HepG2 (cell line): ENCODE measurements at regions not wholly inside any gene's neighbourhood (a gene's known extent, or its start where the extent isn't known, plus 50 kb on each side); places are given as distances from the start of the nearest gene placed in this dataset.

Source experiments
- ATAC-seq: fragments of 200-7000 bp; cut with Tn5 transposase; 3 replicates; pipeline ENCODE4 v1.9.1; 2020; ENCODE audit warnings: mild to moderate bottlenecking, moderate library complexity
- BruUV-seq: library from RNA; stranded (reverse); fragments of 400-500 nt; replicated peaks from 2 replicates; lab custom pipeline; 2021; lab: Mats Ljungman, UMichigan
- CTCF ChIA-PET: fragments of 300-600 bp; formaldehyde crosslinking; extraction: SDS; loops from one replicate; lab custom pipeline; 2021; ENCODE audit warnings: low total read pairs, inconsistent platforms, low intra/inter-chr PET ratio; lab: Yijun Ruan, JAX
- POLR2A ChIA-PET: fragments of 350-600 bp; sonication (Branson Sonifier 250); formaldehyde crosslinking; loops from one replicate; lab custom pipeline; 2020; ENCODE audit warnings: antibody characterized with exemption, inconsistent platforms; lab: Yijun Ruan, JAX
- DNase-seq: peaks from one replicate; pipeline ENCODE4 v3.0.0-alpha.2; 2015; ENCODE audit warnings: low spot score
- FAIRE-seq: peaks from 3 replicates; lab custom pipeline; 2011; peaks lifted over from hg19 to GRCh38; lab: Jason Lieb, UNC
- H2AFZ ChIP-seq: one replicate; pipeline ENCODE4 v1.6.1; 2011; ENCODE audit warnings: low read length, inconsistent platforms
- H3K27ac ChIP-seq: fragments of 300-600 bp; 3 replicates; pipeline ENCODE4 v1.8.0; 2011; ENCODE audit warnings: mixed run types, mild to moderate bottlenecking, mixed read lengths, low read length, inconsistent platforms; ENCODE audit not compliant: insufficient read depth; ENCODE audit errors: extremely low read length
- H3K27me3 ChIP-seq, 2 experiments: fragments of 200-600 bp in 1 of 2; 2 replicates in 1 of 2; 3 replicates in 1 of 2; pipeline versions ENCODE4 v1.6.0 to v1.8.0; 2011; ENCODE audit warnings: low read length in 2 of 2, mild to moderate bottlenecking in 2 of 2, moderate library complexity in 2 of 2, inconsistent platforms in 1 of 2; ENCODE audit not compliant: insufficient read depth in 2 of 2, control insufficient read depth in 1 of 2
- H3K36me3 ChIP-seq, 2 experiments: fragments of 200-600 bp in 1 of 2; replicated peaks in 1 of 2; 2 replicates in 1 of 2; 3 replicates in 1 of 2; pipeline versions ENCODE4 v1.5.1 to v1.8.0; 2011; ENCODE audit warnings: low read length in 2 of 2, inconsistent platforms in 1 of 2; ENCODE audit not compliant: insufficient read depth in 2 of 2, control insufficient read depth in 1 of 2
- H3K4me1 ChIP-seq: 2 replicates; pipeline ENCODE4 v1.5.1; 2012; ENCODE audit warnings: low read length, inconsistent platforms; ENCODE audit not compliant: insufficient read depth
- H3K4me2 ChIP-seq: 2 replicates; pipeline ENCODE4 v1.6.0; 2011; ENCODE audit warnings: low read depth, low read length, inconsistent platforms
- H3K4me3 ChIP-seq, 3 experiments: fragments of 200-600 bp in 1 of 3; sonication (generic), shearing (Covaris generic) in 1 of 3; replicated peaks in 1 of 3; 2 replicates each; pipeline ENCODE4 v1.5.1; 2011 to 2016; ENCODE audit warnings: low read length in 3 of 3, inconsistent platforms in 2 of 3, low read depth in 2 of 3, mild to moderate bottlenecking in 2 of 3, control low read depth in 1 of 3, mixed read lengths in 1 of 3; ENCODE audit not compliant: insufficient read depth in 1 of 3
- H3K79me2 ChIP-seq: one replicate; pipeline ENCODE4 v1.6.1; 2011; ENCODE audit warnings: low read length, inconsistent platforms; ENCODE audit not compliant: insufficient read depth
- H3K9ac ChIP-seq: 2 replicates; pipeline ENCODE4 v1.6.0; 2011; ENCODE audit warnings: mild to moderate bottlenecking, low read depth, low read length, inconsistent platforms; ENCODE audit not compliant: insufficient read depth
- H3K9me3 ChIP-seq: 2 replicates; pipeline ENCODE4 v1.5.1; 2012; ENCODE audit warnings: mild to moderate bottlenecking, low read length
- H4K20me1 ChIP-seq: 2 replicates; pipeline ENCODE4 v1.6.0; 2011; ENCODE audit warnings: inconsistent platforms, mild to moderate bottlenecking, low read length, moderate library complexity; ENCODE audit not compliant: insufficient read depth
- CHCHD3 ChIP-seq: sonication (generic); formaldehyde crosslinking; IDR thresholded peaks from 2 replicates; pipeline ENCODE4 v1.8.0; 2022; ENCODE audit warnings: mild to moderate bottlenecking, missing genetic modification reagents, moderate library complexity
- MAX ChIP-seq: IDR thresholded peaks from 2 replicates; pipeline ENCODE4 v1.6.1; 2012; ENCODE audit warnings: inconsistent platforms
- PHF21A ChIP-seq: sonication (generic); formaldehyde crosslinking; IDR thresholded peaks from 2 replicates; pipeline ENCODE4 v1.5.0; 2020; ENCODE audit warnings: mild to moderate bottlenecking, missing genetic modification reagents
- POLR2A ChIP-seq, 2 experiments: IDR thresholded peaks; 2 replicates each; pipeline ENCODE4 v1.6.1; 2011; ENCODE audit warnings: low read depth in 2 of 2, low read length in 2 of 2, mild to moderate bottlenecking in 1 of 2, moderate library complexity in 1 of 2; ENCODE audit not compliant: insufficient read depth in 1 of 2
- SOX6 ChIP-seq, 2 experiments: fragments of 450-650 bp in 1 of 2; sonication (generic) in 1 of 2; formaldehyde crosslinking in 1 of 2; IDR thresholded peaks; 2 replicates each; pipeline versions ENCODE4 v1.4.0 to v1.6.1; 2017 to 2020; ENCODE audit warnings: antibody characterized with exemption in 1 of 2, mild to moderate bottlenecking in 1 of 2, missing genetic modification reagents in 1 of 2
- SRF ChIP-seq: IDR thresholded peaks from 2 replicates; pipeline ENCODE4 v1.6.1; 2011; ENCODE audit warnings: mild to moderate bottlenecking, low read depth, low read length, moderate library complexity
- THYN1 ChIP-seq: sonication (generic); formaldehyde crosslinking; IDR thresholded peaks from 2 replicates; pipeline ENCODE4 v1.8.1; 2023; ENCODE audit warnings: low read depth, mild to moderate bottlenecking, moderate library complexity, missing genetic modification reagents, borderline replicate concordance
- XRCC5 ChIP-seq: fragments of 200-400 bp; formaldehyde crosslinking; optimal IDR thresholded peaks from 2 replicates; pipeline ENCODE3; 2017; ENCODE audit warnings: mild to moderate bottlenecking, low read length
- ZFP36 ChIP-seq: fragments of 150-350 bp; IDR thresholded peaks from 2 replicates; pipeline ENCODE4 v1.6.1; 2018; ENCODE audit warnings: borderline replicate concordance, low read length, low read depth; ENCODE audit not compliant: partially characterized antibody
- ZFP91 ChIP-seq: sonication (generic); formaldehyde crosslinking; IDR thresholded peaks from 2 replicates; pipeline ENCODE4 v1.9.0; 2022; ENCODE audit warnings: missing genetic modification reagents, mild to moderate bottlenecking, borderline replicate concordance
- ZNF550 ChIP-seq: sonication (generic); formaldehyde crosslinking; IDR thresholded peaks from 2 replicates; pipeline ENCODE4 v1.4.0; 2020; ENCODE audit warnings: mild to moderate bottlenecking, missing genetic modification reagents, borderline replicate concordance
- ZNF597 ChIP-seq: sonication (generic); formaldehyde crosslinking; IDR thresholded peaks from 2 replicates; pipeline ENCODE4 v1.5.0; 2020; ENCODE audit warnings: missing genetic modification reagents
- ZNF598 ChIP-seq: sonication (generic); formaldehyde crosslinking; IDR thresholded peaks from 2 replicates; pipeline ENCODE4 v1.5.1; 2020; ENCODE audit warnings: mild to moderate bottlenecking, missing genetic modification reagents, borderline replicate concordance
- ZNF713 ChIP-seq: sonication (generic); formaldehyde crosslinking; IDR thresholded peaks from 2 replicates; pipeline ENCODE4 v1.4.0; 2020; ENCODE audit warnings: mild to moderate bottlenecking, missing genetic modification reagents
- WGBS: methylation state at CpG from one replicate; pipeline ENCODE4 v1.1.6; 2017; ENCODE audit warnings: low lambda C conversion rate; 5-methylcytosine and 5-hydroxymethylcytosine counted together
- in situ Hi-C: cut with HindIII; loops from 2 replicates; pipeline ENCODE4 v1.10.0; 2017; ENCODE audit warnings: low pct_unique_long_range_greater_than_20kb; ENCODE audit not compliant: extremely low pct_ligation_motif_present
- intact Hi-C: fragments of 100-400 bp; cut with micrococcal nuclease; formaldehyde crosslinking; loops from one replicate; pipeline ENCODE4 v1.10.0; 2022; ENCODE audit not compliant: unreplicated experiment

- DNase-seq (no peak), ATAC-seq (no peak), FAIRE-seq (no peak)
- Histone ChIP-seq H3K79me2 (no peaks in the 10 kb centered on the region), H2AFZ (no peak overlapping the region), H4K20me1 (no peaks in the 10 kb centered on the region), H3K36me3 (no peaks in the 10 kb centered on the region), H3K4me3 (no peak overlapping the region), H3K4me2 (no peak overlapping the region), H3K9ac (no peak overlapping the region), H3K27me3 (no peaks in the 10 kb centered on the region; a peak in 2 of 5 replicates), H3K4me1 (peaks cover 76% of the 10 kb centered on the region), H3K9me3 (no peaks in the 10 kb centered on the region), H3K27ac (no peak overlapping the region)
- CTCF ChIA-PET, result no interaction called here
- intact Hi-C loops, result no loop called here
- POLR2A ChIA-PET, result interaction anchor here (0.9 kb wide), 1 partner anchor 45 kb away, joined by 3 read pairs; no protein-coding TSS in a partner anchor
- in situ Hi-C loops, result no loop called here
- WGBS, result 8% methylated on average over 2 of the region's 2 CpGs
- BruUV-seq, result no TSS peak
- TF ChIP-seq ZNF597 (CRISPR knock-in tag), result no peak
- TF ChIP-seq ZNF598 (CRISPR knock-in tag), result peak; percentile 32; the same call in 1 of the 2 replicates
Measured at GRCh38 chr9:113648048-113648447, 184.5 kb downstream of the RGS3 start.

- no TSS peak for BruUV-seq
- POLR2A ChIA-PET, result interaction anchor here (0.9 kb wide), 1 partner anchor 46 kb away, joined by 3 read pairs; no protein-coding TSS in a partner anchor
- in situ Hi-C loops (no loop called here), intact Hi-C loops (no loop called here)
- H3K9ac ChIP-seq, result no peak overlapping the region
- H3K9me3 ChIP-seq, result no peaks in the 10 kb centered on the region
- no peaks in the 10 kb centered on the region for H3K36me3 ChIP-seq
- ATAC-seq (no peak), DNase-seq (no peak), FAIRE-seq (no peak)
- 70% methylated on average over 7 of the region's 7 CpGs for WGBS
- no peak overlapping the region for H3K4me2 ChIP-seq
- CTCF ChIA-PET, result no interaction called here
- no peak overlapping the region for H3K27ac ChIP-seq
- no peaks in the 10 kb centered on the region for H3K79me2 ChIP-seq
- H2AFZ ChIP-seq, result no peak overlapping the region
- no peaks in the 10 kb centered on the region; a peak in 2 of 5 replicates for H3K27me3 ChIP-seq
- peaks cover 82% of the 10 kb centered on the region for H3K4me1 ChIP-seq
- H4K20me1 ChIP-seq, result no peaks in the 10 kb centered on the region
- no peak overlapping the region for H3K4me3 ChIP-seq
- TF ChIP-seq CHCHD3 (CRISPR knock-in tag) (no peak), POLR2A (IDR thresholded peaks at IDR 0.05; ENCODE audit: insufficient read depth in 1 of 2, low read depth in 2 of 2, low read length in 2 of 2) (no peak), SOX6 (IDR thresholded peaks at IDR 0.05) (no peak), SOX6 (CRISPR knock-in tag; IDR thresholded peaks at IDR 0.05) (no peak), ZNF713 (CRISPR knock-in tag) (no peak), THYN1 (CRISPR knock-in tag) (no peak), ZFP36 (no peak), ZFP91 (CRISPR knock-in tag) (no peak), SRF (no peak), XRCC5 (no peak), MAX (no peak), PHF21A (no peak), ZNF550 (no peak)
Measured at GRCh38 chr9:113648586-113648985, 185.1 kb downstream of the RGS3 start.
